ENCODE measurements at regions not wholly inside any gene's neighbourhood (a gene's known extent, or its start where the extent isn't known, plus 50 kb on each side); places are given as distances from the start of the nearest gene placed in this dataset.
A peak's percentile ranks its signal among the peaks of the same experiment; 100 is the strongest.

- intact Hi-C loops (cut with DNase I): loop anchor here (5.0 to 10.0 kb wide), 2 partner anchors 62 to 85 kb away; no protein-coding TSS in a partner anchor
- no peaks in the 10 kb centered on the region for H3K27me3 ChIP-seq
- H3K9me3 ChIP-seq: peaks cover 0 to 31% of the 10 kb centered on the region in 2 donors
- DNase-seq (ENCODE audit: low spot score in 2 of 2): no peak
- no peak overlapping the region for H3K4me3 ChIP-seq
- H3K27ac ChIP-seq: no peak overlapping the region
- TF ChIP-seq, protein P1, sequence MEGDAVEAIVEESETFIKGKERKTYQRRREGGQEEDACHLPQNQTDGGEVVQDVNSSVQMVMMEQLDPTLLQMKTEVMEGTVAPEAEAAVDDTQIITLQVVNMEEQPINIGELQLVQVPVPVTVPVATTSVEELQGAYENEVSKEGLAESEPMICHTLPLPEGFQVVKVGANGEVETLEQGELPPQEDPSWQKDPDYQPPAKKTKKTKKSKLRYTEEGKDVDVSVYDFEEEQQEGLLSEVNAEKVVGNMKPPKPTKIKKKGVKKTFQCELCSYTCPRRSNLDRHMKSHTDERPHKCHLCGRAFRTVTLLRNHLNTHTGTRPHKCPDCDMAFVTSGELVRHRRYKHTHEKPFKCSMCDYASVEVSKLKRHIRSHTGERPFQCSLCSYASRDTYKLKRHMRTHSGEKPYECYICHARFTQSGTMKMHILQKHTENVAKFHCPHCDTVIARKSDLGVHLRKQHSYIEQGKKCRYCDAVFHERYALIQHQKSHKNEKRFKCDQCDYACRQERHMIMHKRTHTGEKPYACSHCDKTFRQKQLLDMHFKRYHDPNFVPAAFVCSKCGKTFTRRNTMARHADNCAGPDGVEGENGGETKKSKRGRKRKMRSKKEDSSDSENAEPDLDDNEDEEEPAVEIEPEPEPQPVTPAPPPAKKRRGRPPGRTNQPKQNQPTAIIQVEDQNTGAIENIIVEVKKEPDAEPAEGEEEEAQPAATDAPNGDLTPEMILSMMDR (IDR thresholded peaks at IDR 0.05): no peak
- H3K36me3 ChIP-seq: no peaks in the 10 kb centered on the region
- H3K4me1 ChIP-seq: peaks cover 0 to 30% of the 10 kb centered on the region in 2 donors
Observed at GRCh38 chr3:102122527-102122926, 273.2 kb downstream of the NFKBIZ start.

GRCh38 chr3:102123590-102124190, 274.4 kb downstream of the NFKBIZ start:
- intact Hi-C loops (cut with DNase I): loop anchor here (5.0 to 10.0 kb wide), 2 partner anchors 61 to 84 kb away; no protein-coding TSS in a partner anchor
- H3K27ac ChIP-seq: peak overlapping the region; percentile 3 to 60
- H3K36me3 ChIP-seq: no peaks in the 10 kb centered on the region
- H3K9me3 ChIP-seq: peaks cover 0 to 31% of the 10 kb centered on the region in 2 donors
- no peak overlapping the region for H3K4me3 ChIP-seq
- DNase-seq (ENCODE audit: low spot score in 2 of 2): no peak
- H3K4me1 ChIP-seq: peaks cover 0 to 30% of the 10 kb centered on the region in 2 donors
- TF ChIP-seq, protein P1 (IDR thresholded peaks at IDR 0.05): no peak
- no peaks in the 10 kb centered on the region for H3K27me3 ChIP-seq

DNA sequence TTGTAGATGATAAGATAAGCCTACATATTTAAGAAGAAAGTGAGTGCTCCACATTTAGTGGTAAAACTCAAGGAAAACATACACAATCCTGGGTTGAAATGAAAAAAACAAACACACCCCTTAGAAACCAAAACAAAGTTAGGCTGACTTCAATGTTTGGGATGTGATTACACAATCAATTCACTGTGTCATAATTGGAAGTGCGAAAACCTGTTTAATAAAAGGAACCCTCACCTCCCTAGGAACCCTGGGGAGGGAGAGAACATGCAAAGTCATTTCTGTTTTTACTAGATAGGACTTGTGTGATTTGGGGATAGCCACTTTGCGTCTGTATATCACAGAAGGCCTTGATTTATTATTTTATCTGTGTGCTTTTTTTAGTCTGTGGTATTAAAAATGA, 275.0 kb downstream of the NFKBIZ start:
- TF ChIP-seq, protein P1 (IDR thresholded peaks at IDR 0.05): no peak
- Histone ChIP-seq H3K9me3 (peaks cover 0 to 31% of the 10 kb centered on the region in 2 donors), H3K4me1 (peaks cover 0 to 30% of the 10 kb centered on the region in 2 donors), H3K27me3 (no peaks in the 10 kb centered on the region), H3K27ac (peak overlapping the region; percentile 3 to 60), H3K36me3 (no peaks in the 10 kb centered on the region), H3K4me3 (no peak overlapping the region)
- intact Hi-C loops (cut with DNase I): loop anchor here (5.0 to 10.0 kb wide), 2 partner anchors 61 to 83 kb away; no protein-coding TSS in a partner anchor
- no peak for DNase-seq (ENCODE audit: low spot score in 2 of 2)

GRCh38 chr3:102124704-102125103, 275.4 kb downstream of the NFKBIZ start:
- TF ChIP-seq, protein P1 (IDR thresholded peaks at IDR 0.05): no peak
- peaks cover 0 to 31% of the 10 kb centered on the region in 2 donors for H3K9me3 ChIP-seq
- no peaks in the 10 kb centered on the region for H3K36me3 ChIP-seq
- H3K27ac ChIP-seq: peak overlapping the region; percentile 41 to 60
- no peak for DNase-seq (ENCODE audit: low spot score in 2 of 2)
- H3K4me1 ChIP-seq: peaks cover 3 to 33% of the 10 kb centered on the region in 2 donors
- intact Hi-C loops (cut with DNase I): loop anchor here (5.0 to 10.0 kb wide), 2 partner anchors 60 to 83 kb away; no protein-coding TSS in a partner anchor
- no peak overlapping the region for H3K4me3 ChIP-seq
- no peaks in the 10 kb centered on the region for H3K27me3 ChIP-seq

GRCh38 chr3:102125197-102125993, 276.1 kb downstream of the NFKBIZ start:
- no peaks in the 10 kb centered on the region for H3K27me3 ChIP-seq
- DNase-seq (ENCODE audit: low spot score in 2 of 2): no peak
- H3K4me1 ChIP-seq: peaks cover 5 to 40% of the 10 kb centered on the region in 2 donors
- H3K27ac ChIP-seq: peak overlapping the region; percentile 41 to 60
- no peaks in the 10 kb centered on the region for H3K36me3 ChIP-seq
- H3K4me3 ChIP-seq: no peak overlapping the region
- intact Hi-C loops (cut with DNase I): loop anchor here (10.0 kb wide), 1 partner anchor 59 kb away; no protein-coding TSS in a partner anchor
- peaks cover 0 to 31% of the 10 kb centered on the region in 2 donors for H3K9me3 ChIP-seq
- TF ChIP-seq, protein P1 (IDR thresholded peaks at IDR 0.05): no peak

Measured in ascending aorta (tissue), 2 donors.